Heart left ventricle (tissue), 13 donors: ENCODE measurements at regions not wholly inside any gene's neighbourhood (a gene's known extent, or its start where the extent isn't known, plus 50 kb on each side); places are given as distances from the start of the nearest gene placed in this dataset.

Experiments used
- CTCF ChIP-seq, 12 donors: fragments of 200-600 bp; sonication (generic) in 4 of 12; IDR thresholded peaks; one replicate each; pipeline versions ENCODE4 v1.5.0 to v1.8.0; 2018 to 2022; ENCODE audit warnings: antibody characterized with exemption in 12 of 12, mild to moderate bottlenecking in 5 of 12
- POLR2A ChIP-seq, 2 donors: fragments of 450-650 bp; IDR thresholded peaks; one replicate each; pipeline ENCODE4 v1.6.1; 2017; ENCODE audit warnings: antibody characterized with exemption in 2 of 2, mild to moderate bottlenecking in 2 of 2, moderate library complexity in 2 of 2
- donor health status: ischemic (EF 13 %, LVEDD 7.1; RV severe dilation, severe dysfunction).
- donor health status: DM: no; HTN: yes; CAD: no.
- donor health status: DM: no; HTN: no; CAD: no.
- donor health status: ischemic (EF 25% LVEDD 6.9; RV normal size, moderate dysfunction).
- donor health status: ischemic (EF 25% LVEDD 5.7; RV mildly dilated, moderate dysfunction).
- donor health status: ischemic (EF 35%, LVEDD 5.7; RV mildly dilated, moderate dysfunction).
- donor health status: nonischemic (EF 11% LVEDD 7.7; RV severe dilation, severe dysfunction).
- donor health status: DM: yes; HTN: yes; CAD: no.
- donor health status: PGD.
- donor health status: ischemic (EF 29% LVEDD 5.4; RV normal size, mild dysfunction).
- donor health status: nonischemic (EF 23%, LVEDD 6.1; RV moderate dilation, normal function).

DNA sequence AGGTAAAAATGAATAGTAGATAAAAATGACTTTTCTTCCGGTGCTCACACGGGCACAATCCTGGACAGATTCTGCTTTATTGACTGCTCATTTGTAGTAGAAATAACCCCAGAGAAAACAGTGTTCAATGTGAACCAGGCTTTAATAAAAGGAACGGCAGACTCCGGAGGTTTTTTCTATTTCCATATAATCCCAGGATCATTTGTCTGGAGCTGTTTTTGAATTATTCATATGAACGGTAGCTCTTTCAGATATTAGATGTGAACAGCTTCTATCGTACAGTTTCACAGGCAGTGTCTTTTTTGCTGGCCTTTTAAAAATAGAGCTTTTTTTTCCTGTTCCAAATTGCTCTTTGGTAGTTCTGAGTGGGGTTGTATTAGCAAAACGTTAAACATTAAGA, 347.3 kb downstream of the MFSD1 start:
- no peak for TF ChIP-seq CTCF (IDR thresholded peaks at IDR 0.05)
- TF ChIP-seq POLR2A (IDR thresholded peaks at IDR 0.05) = no peak
